Large intestine (tissue), 3 donors: ENCODE measurements at regions not wholly inside any gene's neighbourhood (a gene's known extent, or its start where the extent isn't known, plus 50 kb on each side); places are given as distances from the start of the nearest gene placed in this dataset.

Source experiments
- DNase-seq, 2 donors: peaks; one replicate each; pipeline versions ENCODE4 v3.0.0 to v3.0.0-alpha.2; 2013
- H3K27ac ChIP-seq: one replicate; pipeline ENCODE4 v1.5.1; 2013; ENCODE audit warnings: low read length
- H3K27me3 ChIP-seq: 2 replicates; pipeline ENCODE4 v1.6.1; 2013; ENCODE audit warnings: low read length; ENCODE audit not compliant: control insufficient read depth, insufficient read depth
- H3K36me3 ChIP-seq: 2 replicates; pipeline ENCODE4 v1.6.1; 2013; ENCODE audit warnings: low read length; ENCODE audit not compliant: control insufficient read depth, insufficient read depth
- H3K4me1 ChIP-seq: one replicate; pipeline ENCODE4 v1.6.1; 2013; ENCODE audit warnings: low read length; ENCODE audit not compliant: control insufficient read depth, insufficient read depth
- H3K4me3 ChIP-seq: one replicate; pipeline ENCODE4 v1.5.1; 2013; ENCODE audit warnings: low read length
- H3K9me3 ChIP-seq: one replicate; pipeline ENCODE4 v1.6.1; 2013; ENCODE audit warnings: mild to moderate bottlenecking, low read depth, low read length, moderate library complexity; ENCODE audit not compliant: control insufficient read depth
- WGBS: methylation state at CpG from one replicate; pipeline ENCODE4 v1.1.5; 2013; ENCODE audit warnings: low lambda C conversion rate; ENCODE audit not compliant: insufficient coverage; 5-methylcytosine and 5-hydroxymethylcytosine counted together

DNA sequence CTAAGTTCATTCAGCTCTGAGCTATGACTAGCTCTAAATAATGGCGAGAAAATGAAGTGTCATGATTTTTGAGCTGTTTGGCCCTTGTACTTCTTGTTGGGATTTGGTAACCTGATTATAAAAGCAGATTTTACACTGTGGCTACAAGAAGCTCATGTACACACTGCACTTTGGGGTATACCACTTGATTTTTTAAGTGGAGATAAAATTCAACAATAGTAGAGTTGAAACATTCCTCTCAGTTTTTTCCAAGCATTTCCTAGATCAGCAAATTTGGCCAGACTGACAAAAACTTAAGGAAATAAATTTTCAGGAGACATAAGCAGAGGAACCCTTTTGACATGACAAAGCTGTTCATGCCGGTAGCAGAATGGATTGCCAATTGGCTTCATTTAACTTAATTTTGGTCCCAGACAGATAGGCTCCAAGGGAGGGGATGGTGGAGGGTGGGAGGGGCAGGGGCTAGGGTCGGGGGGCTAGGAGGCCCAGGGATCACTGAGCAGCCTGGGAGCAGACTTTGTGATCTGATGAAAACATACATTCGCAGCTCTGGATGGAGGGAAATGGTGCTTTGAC is 575.9 kb downstream of the METTL15 start:
- no peaks in the 10 kb centered on the region for H3K4me1 ChIP-seq
- no CpG with 5 or more reads among the region's 4 CpGs for WGBS
- no peak overlapping the region for H3K4me3 ChIP-seq
- no peak overlapping the region for H3K27ac ChIP-seq
- no peak for DNase-seq
- H3K27me3 ChIP-seq, result no peaks in the 10 kb centered on the region
- no peaks in the 10 kb centered on the region for H3K9me3 ChIP-seq
- no peaks in the 10 kb centered on the region for H3K36me3 ChIP-seq

DNA sequence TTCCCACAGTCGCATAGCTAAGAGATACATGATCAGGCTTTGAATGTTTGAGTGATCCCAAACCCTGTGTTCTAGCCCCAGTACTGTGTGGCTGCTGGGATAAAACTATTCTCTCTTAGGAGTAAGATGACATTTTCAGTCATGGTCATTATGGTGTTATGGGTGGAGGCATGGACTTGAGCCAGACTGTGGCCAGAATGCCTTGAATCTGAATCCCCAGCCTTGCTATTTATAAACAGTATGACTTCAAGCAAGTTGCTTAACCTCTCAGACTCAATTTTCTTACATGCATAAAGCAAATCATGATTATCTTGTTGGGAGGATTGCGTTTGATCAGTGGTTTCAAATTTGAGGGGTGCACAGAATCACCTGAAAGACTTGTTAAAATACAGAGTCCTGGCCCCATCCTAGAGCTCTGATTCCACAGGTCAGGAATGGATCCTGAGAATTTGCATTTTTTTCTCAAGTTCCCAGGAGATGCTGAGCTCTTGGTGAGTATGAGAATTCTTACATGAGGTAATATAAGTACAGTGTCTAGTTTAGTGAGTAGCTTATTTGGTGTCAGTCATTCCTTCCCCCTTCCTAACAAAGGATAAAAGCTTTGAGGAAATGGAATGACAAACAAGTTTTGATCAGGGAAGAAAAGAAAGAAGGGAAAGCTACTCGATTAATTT is 571.7 kb downstream of the METTL15 start:
- Histone ChIP-seq H3K27ac (no peak overlapping the region), H3K9me3 (no peaks in the 10 kb centered on the region), H3K27me3 (no peaks in the 10 kb centered on the region), H3K4me1 (no peaks in the 10 kb centered on the region), H3K4me3 (no peak overlapping the region), H3K36me3 (no peaks in the 10 kb centered on the region)
- DNase-seq, result no peak
- WGBS, result 78% methylated on average over 2 of the region's 3 CpGs

DNA sequence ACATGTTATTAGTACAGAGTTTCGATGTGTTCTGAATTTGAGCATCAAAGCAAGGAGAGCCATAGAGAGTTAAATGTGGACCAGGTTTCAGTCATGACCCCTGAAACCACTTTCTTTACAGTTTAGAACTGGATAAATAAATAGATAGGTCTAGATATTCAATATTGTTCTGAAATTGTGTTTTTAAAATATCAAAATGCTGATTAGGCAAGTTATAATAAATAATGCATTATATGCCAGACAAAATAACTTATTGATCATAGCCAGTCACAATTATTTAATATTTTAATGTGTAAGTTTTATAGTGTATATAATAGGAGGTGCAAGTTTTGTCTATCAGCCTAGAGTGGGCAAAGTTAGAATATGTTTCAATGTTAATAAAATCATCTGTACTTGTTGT is 569.5 kb downstream of the METTL15 start:
- Histone ChIP-seq H3K4me3 (no peak overlapping the region), H3K27ac (no peak overlapping the region), H3K9me3 (no peaks in the 10 kb centered on the region), H3K36me3 (no peaks in the 10 kb centered on the region), H3K27me3 (no peaks in the 10 kb centered on the region), H3K4me1 (no peaks in the 10 kb centered on the region)
- no peak for DNase-seq
- 100% methylated on average over 1 of the region's 1 CpG for WGBS

GRCh38 chr11:28675183-28675582 is 567.0 kb downstream of the METTL15 start:
- H3K27me3 ChIP-seq, result no peaks in the 10 kb centered on the region
- WGBS, result 100% methylated on average over 1 of the region's 2 CpGs

GRCh38 chr11:28674433-28675103 is 566.4 kb downstream of the METTL15 start:
- no peak overlapping the region for H3K27ac ChIP-seq
- H3K27me3 ChIP-seq, result no peaks in the 10 kb centered on the region
- H3K4me3 ChIP-seq, result no peak overlapping the region
- no peak for DNase-seq
- H3K36me3 ChIP-seq, result no peaks in the 10 kb centered on the region
- WGBS, result no CpG with 5 or more reads among the region's 7 CpGs
- H3K4me1 ChIP-seq, result no peaks in the 10 kb centered on the region
- no peaks in the 10 kb centered on the region for H3K9me3 ChIP-seq

More at GRCh38 chr11:28675183-28675582, 567.0 kb downstream of the METTL15 start:
- Histone ChIP-seq H3K27ac (no peak overlapping the region), H3K9me3 (no peaks in the 10 kb centered on the region), H3K4me3 (no peak overlapping the region), H3K36me3 (no peaks in the 10 kb centered on the region), H3K4me1 (no peaks in the 10 kb centered on the region)
- no peak for DNase-seq

DNA sequence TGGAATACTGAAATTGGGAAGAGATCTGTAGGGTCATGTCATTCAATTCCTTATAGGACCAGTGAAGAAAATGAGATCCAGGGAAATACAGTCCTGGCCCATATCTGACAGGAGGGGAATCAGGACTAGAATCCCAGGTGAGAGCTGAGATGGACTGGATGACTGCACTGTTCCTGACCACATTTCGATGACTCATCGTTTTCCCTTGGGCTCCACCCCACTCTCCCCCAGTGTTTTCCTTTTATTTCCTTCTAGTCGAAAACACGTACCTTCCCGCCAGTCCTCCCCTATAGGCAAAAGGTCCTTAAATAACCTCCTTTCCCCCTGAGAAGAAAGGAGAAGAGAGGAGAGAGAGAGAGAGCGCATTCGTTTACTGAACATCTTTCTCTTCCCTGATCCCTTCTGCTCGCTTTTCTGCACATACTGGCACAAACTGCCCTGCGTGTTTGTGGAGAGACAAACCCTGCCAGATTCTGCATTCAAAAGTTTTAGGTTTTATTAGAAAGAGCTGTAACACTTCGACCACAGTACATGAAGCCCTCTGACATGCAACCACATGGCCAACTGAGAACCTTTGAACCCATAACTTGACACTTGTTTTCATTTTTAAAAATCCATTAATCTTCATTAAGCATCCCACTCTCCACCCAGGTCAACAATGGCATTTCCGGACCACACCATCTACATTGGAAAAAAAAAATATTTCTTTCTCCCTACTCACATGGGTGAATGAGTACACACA is 565.7 kb downstream of the METTL15 start:
- no peaks in the 10 kb centered on the region for H3K4me1 ChIP-seq
- H3K27me3 ChIP-seq, result no peaks in the 10 kb centered on the region
- WGBS, result 90% methylated on average over 2 of the region's 11 CpGs
- H3K36me3 ChIP-seq, result no peaks in the 10 kb centered on the region
- H3K9me3 ChIP-seq, result no peaks in the 10 kb centered on the region
- no peak overlapping the region for H3K4me3 ChIP-seq
- H3K27ac ChIP-seq, result no peak overlapping the region
- no peak for DNase-seq

DNA sequence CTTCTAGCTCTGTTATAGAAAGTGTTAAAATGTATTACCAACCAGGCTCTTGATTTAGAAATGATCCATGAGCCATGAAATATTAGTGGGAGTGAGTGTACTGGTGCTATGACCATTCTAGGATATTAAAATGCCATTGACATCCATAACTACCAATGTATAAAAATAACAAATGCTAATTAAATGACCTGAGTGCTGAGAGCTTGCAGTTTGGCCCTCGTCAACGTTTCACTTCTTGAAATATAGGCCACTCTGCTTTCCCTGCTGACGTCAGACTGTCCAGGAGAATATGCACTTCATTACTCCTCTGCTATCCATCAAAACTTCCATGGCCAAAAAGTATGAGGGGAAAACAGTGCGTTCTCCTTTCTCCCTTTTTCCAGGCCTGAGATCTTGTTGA is 563.1 kb downstream of the METTL15 start:
- H3K27ac ChIP-seq, result no peak overlapping the region
- DNase-seq, result no peak
- no peaks in the 10 kb centered on the region for H3K9me3 ChIP-seq
- H3K36me3 ChIP-seq, result no peaks in the 10 kb centered on the region
- no peak overlapping the region for H3K4me3 ChIP-seq
- whole genome bisulfite sequencing, result 100% methylated on average over 1 of the region's 4 CpGs
- no peaks in the 10 kb centered on the region for H3K27me3 ChIP-seq
- no peaks in the 10 kb centered on the region for H3K4me1 ChIP-seq

- no CpG with 5 or more reads among the region's 6 CpGs for WGBS
- Histone ChIP-seq H3K27ac (no peak overlapping the region), H3K4me1 (no peaks in the 10 kb centered on the region), H3K4me3 (no peak overlapping the region), H3K9me3 (no peaks in the 10 kb centered on the region), H3K27me3 (no peaks in the 10 kb centered on the region), H3K36me3 (no peaks in the 10 kb centered on the region)
- no peak for DNase-seq
Measured at GRCh38 chr11:28666632-28667031, 558.4 kb downstream of the METTL15 start.

- Histone ChIP-seq H3K36me3 (no peaks in the 10 kb centered on the region), H3K27ac (no peak overlapping the region), H3K4me3 (no peak overlapping the region), H3K9me3 (no peaks in the 10 kb centered on the region), H3K27me3 (no peaks in the 10 kb centered on the region), H3K4me1 (no peaks in the 10 kb centered on the region)
- 80% methylated on average over 1 of the region's 1 CpG for WGBS
- DNase-seq, result no peak
Measured at GRCh38 chr11:28659716-28660348, 551.6 kb downstream of the METTL15 start.

GRCh38 chr11:28657378-28658030 is 549.3 kb downstream of the METTL15 start:
- WGBS, result 78% methylated on average over 3 of the region's 5 CpGs
- no peak for DNase-seq
- H3K4me1 ChIP-seq, result no peaks in the 10 kb centered on the region
- no peaks in the 10 kb centered on the region for H3K9me3 ChIP-seq
- no peaks in the 10 kb centered on the region for H3K27me3 ChIP-seq
- no peak overlapping the region for H3K4me3 ChIP-seq
- H3K27ac ChIP-seq, result no peak overlapping the region
- H3K36me3 ChIP-seq, result no peaks in the 10 kb centered on the region
